NB4 (cell line): ENCODE measurements at regions not wholly inside any gene's neighbourhood (a gene's known extent, or its start where the extent isn't known, plus 50 kb on each side); places are given as distances from the start of the nearest gene placed in this dataset.

Experiments
- CTCF ChIP-seq: IDR thresholded peaks from one replicate; pipeline ENCODE4 v1.5.1; 2012; ENCODE audit warnings: low read depth, low read length
- MAX ChIP-seq: IDR thresholded peaks from 2 replicates; pipeline ENCODE4 v1.6.1; 2011; ENCODE audit warnings: low read depth, low read length
- POLR2A ChIP-seq: IDR thresholded peaks from 2 replicates; pipeline ENCODE4 v1.6.1; 2011; ENCODE audit warnings: mild to moderate bottlenecking; ENCODE audit not compliant: insufficient read length; ENCODE audit errors: extremely low read depth

- no peak for TF ChIP-seq CTCF
- TF ChIP-seq POLR2A = no peak
- no peak for TF ChIP-seq MAX
Observed at GRCh38 chr2:162938387-162938786, 99.8 kb upstream of the KCNH7 start.
